GM21786 (cell line): ENCODE measurements at regions not wholly inside any gene's neighbourhood (a gene's known extent, or its start where the extent isn't known, plus 50 kb on each side); places are given as distances from the start of the nearest gene placed in this dataset.

Source experiments
- ATAC-seq: cut with Tn5 transposase; IDR thresholded peaks from one replicate; pipeline ENCODE4 v1.9.1; 2021; ENCODE audit not compliant: unreplicated experiment

- ATAC-seq: no peak
These were observed 93.9 kb downstream of the INHBB start for GRCh38 chr2:120439637-120440384.

- ATAC-seq: no peak
These were observed 94.8 kb downstream of the INHBB start for GRCh38 chr2:120440521-120441350.

DNA sequence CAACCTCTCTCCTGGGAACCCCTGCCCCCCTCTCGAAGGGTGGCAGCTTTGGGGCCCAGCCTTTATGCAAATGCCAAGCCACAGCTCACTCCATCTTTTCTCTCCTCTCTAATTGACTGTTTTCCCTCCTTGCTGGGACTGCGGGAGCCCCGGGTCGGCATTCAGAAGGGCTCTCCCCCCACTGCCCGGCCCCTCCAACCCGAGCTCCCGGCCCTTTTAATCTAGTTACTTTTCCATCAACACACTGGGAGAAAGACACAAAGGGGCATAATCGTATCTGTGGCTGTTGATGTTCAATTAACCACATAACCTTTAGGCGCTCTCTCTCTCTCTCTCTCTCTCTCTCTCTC, 95.4 kb downstream of the INHBB start:
- no peak for ATAC-seq

GRCh38 chr2:120441744-120442471, 96.0 kb downstream of the INHBB start:
- no peak for ATAC-seq

DNA sequence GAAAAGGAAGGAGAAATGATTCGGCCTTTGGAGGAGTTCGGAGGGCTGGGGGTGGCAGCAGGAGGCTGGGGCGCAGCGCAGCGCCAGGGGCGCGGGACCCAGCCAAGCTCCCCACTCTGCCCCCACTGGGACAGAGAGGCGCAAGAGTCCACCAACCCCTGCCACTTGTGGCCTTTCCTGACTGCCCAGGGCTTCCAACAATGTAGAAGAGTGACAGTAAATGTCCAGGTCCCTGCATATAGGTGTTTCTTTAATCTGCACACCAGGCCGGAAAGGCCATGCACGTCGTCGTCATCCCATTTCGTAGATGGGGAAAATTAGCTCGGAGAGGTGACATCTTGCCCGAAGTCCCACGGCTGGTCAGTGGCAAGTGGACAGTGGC, 96.6 kb downstream of the INHBB start:
- no peak for ATAC-seq

DNA sequence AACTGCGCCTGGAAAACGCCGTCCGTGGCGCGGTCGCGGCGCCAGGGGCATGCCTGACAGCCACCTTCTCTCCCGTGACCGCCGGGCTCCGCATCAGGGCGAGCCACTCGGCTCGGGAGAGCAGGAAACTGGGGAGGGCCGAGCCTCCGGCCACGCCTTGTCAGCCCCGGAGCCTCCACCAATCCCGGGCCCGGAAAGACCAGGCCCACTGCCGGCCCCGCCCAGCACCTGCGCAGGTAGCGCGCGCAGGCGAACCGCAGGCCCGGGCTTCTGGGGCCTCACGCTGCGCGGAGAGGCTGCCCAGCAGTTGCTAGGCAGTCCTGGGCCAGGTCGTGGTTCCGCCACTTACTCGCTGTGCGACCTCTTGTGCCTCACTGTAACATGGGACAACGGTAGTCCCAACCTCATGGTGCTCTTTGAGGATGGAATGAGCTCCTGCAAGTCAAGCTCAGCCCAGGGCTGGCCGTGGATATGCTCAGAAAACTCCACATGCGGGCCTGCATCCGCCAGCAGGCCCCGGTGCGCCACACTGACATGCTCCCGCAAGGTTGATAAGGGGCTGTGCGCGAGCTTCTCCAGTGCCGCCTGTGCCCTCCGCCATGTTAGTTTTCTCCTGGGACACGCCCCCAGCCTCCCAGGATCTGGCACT, 97.1 kb downstream of the INHBB start:
- no peak for ATAC-seq

DNA sequence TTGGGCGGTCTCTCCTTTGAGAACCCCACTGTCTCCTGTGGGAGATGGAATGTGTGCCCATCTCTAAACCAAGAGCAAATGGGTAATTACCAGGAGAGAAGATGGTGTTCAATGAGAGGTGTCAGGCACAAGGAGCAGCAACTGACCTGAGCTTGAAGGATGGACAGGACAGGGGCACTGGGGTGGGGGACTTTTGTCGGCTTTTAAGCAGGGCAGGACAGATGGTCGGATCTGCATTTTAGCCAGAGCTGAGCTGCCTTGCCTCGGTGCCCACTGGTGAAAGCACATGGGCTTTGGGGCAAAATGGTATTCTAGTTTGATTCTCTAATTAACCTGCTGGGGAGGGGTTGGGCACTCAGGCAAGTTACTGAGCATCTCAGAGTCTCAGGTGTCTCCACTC, 98.0 kb downstream of the INHBB start:
- no peak for ATAC-seq

DNA sequence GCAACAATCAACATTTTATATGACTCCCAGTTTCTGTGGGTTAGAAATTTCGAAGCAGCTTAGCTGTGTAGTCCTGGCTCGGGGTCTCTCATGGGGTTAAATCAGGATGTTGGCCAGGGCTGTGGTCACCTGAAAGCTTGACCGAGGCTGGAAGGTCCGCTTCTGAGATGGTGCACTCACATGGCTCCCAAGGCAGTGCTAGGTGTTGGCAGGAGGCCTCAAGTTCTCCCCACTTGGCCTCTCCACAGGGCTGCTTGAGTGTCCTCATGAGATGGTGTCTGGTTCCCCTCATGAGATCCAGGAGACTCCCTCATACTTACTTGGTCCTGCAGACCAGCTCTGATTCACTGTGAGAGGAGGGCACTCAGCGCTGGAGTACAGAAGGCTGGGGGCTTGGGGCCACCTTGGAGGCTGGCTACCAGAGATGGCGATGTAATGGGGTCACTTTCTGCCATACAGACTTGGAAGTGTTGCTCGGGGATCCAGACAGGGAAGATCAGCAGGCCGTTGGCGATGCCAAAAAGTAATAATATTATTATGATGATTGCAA, 98.8 kb downstream of the INHBB start:
- ATAC-seq: no peak

DNA sequence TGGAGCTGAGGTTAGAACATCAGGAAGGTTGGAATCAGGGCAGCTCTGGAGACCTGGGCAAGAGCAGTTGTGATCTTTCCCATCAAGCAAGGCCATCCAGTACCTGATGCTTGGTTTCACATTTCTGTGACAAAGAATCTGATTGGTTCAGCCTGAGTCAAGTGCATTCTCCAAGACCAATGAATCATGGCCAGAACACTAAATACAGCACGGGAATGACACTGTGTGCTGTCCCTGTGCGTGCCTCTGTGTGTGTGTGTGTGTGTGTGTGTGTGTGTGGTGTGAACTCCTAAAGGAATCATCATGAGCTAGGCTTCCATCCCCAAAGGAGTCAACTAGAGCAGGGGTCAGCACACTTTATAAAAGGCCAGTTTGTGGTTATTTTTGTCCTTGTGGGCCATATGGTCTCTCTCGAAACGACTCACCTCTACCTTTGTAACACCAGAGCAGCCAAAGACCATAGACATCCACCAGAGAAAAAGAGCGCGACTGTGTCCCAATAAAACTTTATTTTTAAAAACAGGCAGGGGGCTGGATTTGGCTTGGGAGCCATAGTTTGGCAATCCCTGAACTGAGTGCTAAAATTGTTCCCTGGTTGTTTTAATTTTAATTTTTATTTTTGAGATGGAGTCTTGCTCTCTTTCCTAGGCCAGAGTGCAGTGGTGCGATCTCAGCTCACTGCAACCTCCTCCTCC, 99.7 kb downstream of the INHBB start:
- ATAC-seq: no peak

DNA sequence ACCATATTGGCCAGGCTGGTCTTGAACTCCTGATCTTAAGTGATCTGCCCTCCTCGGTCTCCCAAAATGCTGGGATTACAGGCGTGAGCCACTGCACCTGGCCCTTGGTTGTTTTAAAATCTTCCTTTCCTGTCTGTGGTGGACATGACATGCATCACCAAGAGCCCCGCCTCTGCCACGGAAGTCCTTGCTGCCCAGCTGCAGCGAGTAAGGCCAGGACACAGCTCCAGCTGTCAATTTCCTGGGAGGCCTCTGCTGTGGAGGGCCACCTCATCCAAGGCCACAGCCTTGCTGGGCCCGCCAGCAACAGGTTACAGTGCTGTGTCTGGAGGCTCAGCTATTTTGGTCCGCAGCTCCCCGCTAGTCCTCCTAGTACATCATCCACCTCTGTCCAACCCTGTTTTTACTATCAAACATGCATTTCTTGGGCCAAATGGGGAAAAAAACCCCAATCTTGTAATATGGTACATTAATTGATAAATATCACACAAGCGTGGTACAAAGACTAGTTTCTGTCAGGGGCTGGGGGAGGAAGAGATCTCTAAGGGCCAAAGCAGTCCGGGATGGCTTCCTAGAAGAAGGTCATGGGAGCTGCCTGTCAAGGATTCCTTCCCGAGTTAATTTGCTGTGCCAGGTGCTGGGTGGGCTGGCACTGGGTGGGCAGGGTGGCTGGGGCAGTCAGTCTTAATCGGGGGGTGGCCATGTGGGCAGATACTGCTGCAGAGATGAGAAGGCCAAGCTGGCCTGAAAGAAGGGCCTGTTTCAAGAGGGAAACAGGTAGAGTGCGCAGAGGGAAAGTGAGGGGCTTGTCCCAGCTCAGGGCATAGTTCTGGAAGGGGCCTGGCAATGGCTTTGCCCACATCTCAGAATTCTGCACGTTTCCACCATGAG, 100.5 kb downstream of the INHBB start:
- ATAC-seq: no peak

GRCh38 chr2:120447127-120447785, 101.3 kb downstream of the INHBB start:
- no peak for ATAC-seq

GRCh38 chr2:120448436-120448835, 102.5 kb downstream of the INHBB start:
- no peak for ATAC-seq

GRCh38 chr2:120448961-120449810, 103.2 kb downstream of the INHBB start:
- ATAC-seq: no peak

DNA sequence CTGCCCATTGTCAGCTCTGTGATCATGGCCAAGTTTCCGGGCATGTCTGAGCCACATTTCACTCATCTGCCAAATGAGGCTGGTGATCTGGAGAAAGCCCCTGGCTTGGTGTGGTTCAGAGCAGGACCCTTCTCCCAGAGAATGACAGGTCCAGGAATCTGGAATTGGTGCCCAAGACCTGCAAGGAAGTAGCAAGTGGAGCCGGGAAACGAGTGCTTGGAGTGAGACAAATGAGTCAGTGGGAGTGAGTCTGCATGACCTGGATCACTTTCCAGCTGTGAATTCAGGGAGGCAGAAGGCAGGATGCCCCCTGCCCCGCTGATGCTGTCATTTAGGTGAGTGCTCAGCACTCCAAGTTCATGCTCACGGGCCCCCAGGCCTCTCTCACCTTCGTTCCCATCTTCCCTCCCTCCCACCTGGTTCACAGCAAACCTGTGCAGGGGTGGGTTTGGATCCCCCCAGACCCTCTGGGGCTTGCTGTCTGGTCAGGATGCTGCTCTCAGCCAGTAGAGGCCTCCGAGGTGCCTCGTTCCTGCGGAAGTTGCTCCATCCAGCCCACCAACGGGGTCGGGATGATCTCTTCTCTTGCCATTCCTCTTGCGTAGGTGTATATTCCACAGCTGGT, 104.4 kb downstream of the INHBB start:
- no peak for ATAC-seq

DNA sequence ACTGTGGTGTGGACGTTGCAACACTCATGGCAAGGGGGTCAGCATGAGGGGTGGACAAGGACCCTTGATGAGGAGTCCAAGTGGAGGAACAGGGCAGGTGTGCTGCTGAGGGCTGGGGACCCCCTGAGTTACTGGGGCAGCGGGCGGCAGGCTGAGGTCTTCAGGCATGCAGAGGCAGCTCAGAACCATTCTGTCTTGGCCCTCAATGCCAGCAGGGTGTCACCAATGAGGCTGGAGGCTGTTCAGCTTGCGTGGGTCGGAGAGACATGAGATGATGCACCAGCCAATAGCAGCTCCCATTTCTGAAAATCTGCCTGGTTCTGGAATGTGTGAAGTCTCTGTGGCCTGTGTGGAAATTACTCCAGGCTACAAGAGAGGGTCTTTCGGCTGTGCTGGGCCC, 105.4 kb downstream of the INHBB start:
- no peak for ATAC-seq

- ATAC-seq: no peak
These were observed 106.2 kb downstream of the INHBB start for GRCh38 chr2:120452131-120452530.

GRCh38 chr2:120452945-120453634, 107.2 kb downstream of the INHBB start:
- no peak for ATAC-seq
